ENCODE measurements at regions not wholly inside any gene's neighbourhood (a gene's known extent, or its start where the extent isn't known, plus 50 kb on each side); places are given as distances from the start of the nearest gene placed in this dataset.

GRCh38 chr15:94691169-94691568 lies 459.8 kb downstream of the MCTP2 start:
- no peaks in the 10 kb centered on the region for H4K20me1 ChIP-seq (ENCODE audit: control insufficient read depth, insufficient read depth, low read depth, low read length)
- no peak overlapping the region for H3K4me3 ChIP-seq (ENCODE audit: low read length)
- no peaks in the 10 kb centered on the region for H3F3A ChIP-seq (ENCODE audit: control insufficient read depth, insufficient read depth)
- no peaks in the 10 kb centered on the region for H3K9me2 ChIP-seq (replicated peaks; ENCODE audit: control insufficient read depth, low read length)
- TF ChIP-seq CTCF (IDR thresholded peaks at IDR 0.05; ENCODE audit: low read depth, low read length, poor library complexity, severe bottlenecking), result no peak
- no peak for TF ChIP-seq EZH2phosphoT487 (IDR thresholded peaks at IDR 0.05; ENCODE audit: borderline replicate concordance, low read length)
- H3K27ac ChIP-seq (ENCODE audit: low read depth, low read length), result no peak overlapping the region
- 0 out of 2 replicates have a peak, but pooled peaks cover 2% of the 10 kb centered on the region for H3K27me3 ChIP-seq (ENCODE audit: control insufficient read depth, low read length)
- no peak overlapping the region for H3K4me2 ChIP-seq (ENCODE audit: low read length)
- H3K9me3 ChIP-seq (ENCODE audit: control insufficient read depth, insufficient read depth, low read length), result no peaks in the 10 kb centered on the region
- H3K79me2 ChIP-seq (ENCODE audit: control insufficient read depth, low read length), result no peaks in the 10 kb centered on the region
- H3K4me1 ChIP-seq (ENCODE audit: control insufficient read depth, low read length), result no peaks in the 10 kb centered on the region
- H3K36me3 ChIP-seq (ENCODE audit: control insufficient read depth, low read length), result no peaks in the 10 kb centered on the region

- H4K20me1 ChIP-seq (ENCODE audit: control insufficient read depth, insufficient read depth, low read depth, low read length), result no peaks in the 10 kb centered on the region
- H3K36me3 ChIP-seq (ENCODE audit: control insufficient read depth, low read length), result no peaks in the 10 kb centered on the region
- no peaks in the 10 kb centered on the region for H3K9me3 ChIP-seq (ENCODE audit: control insufficient read depth, insufficient read depth, low read length)
- 0 out of 2 replicates have a peak, but pooled peaks cover 2% of the 10 kb centered on the region for H3K27me3 ChIP-seq (ENCODE audit: control insufficient read depth, low read length)
- no peak overlapping the region for H3K27ac ChIP-seq (ENCODE audit: low read depth, low read length)
- H3F3A ChIP-seq (ENCODE audit: control insufficient read depth, insufficient read depth), result no peaks in the 10 kb centered on the region
- H3K79me2 ChIP-seq (ENCODE audit: control insufficient read depth, low read length), result no peaks in the 10 kb centered on the region
- no peak overlapping the region for H3K4me2 ChIP-seq (ENCODE audit: low read length)
- no peaks in the 10 kb centered on the region for H3K4me1 ChIP-seq (ENCODE audit: control insufficient read depth, low read length)
- H3K9me2 ChIP-seq (replicated peaks; ENCODE audit: control insufficient read depth, low read length), result no peaks in the 10 kb centered on the region
- H3K4me3 ChIP-seq (ENCODE audit: low read length), result no peak overlapping the region
- TF ChIP-seq EZH2phosphoT487 (IDR thresholded peaks at IDR 0.05; ENCODE audit: borderline replicate concordance, low read length) (no peak), CTCF (IDR thresholded peaks at IDR 0.05; ENCODE audit: low read depth, low read length, poor library complexity, severe bottlenecking) (no peak)
These were observed 461.3 kb downstream of the MCTP2 start for GRCh38 chr15:94692710-94693109.

DNA sequence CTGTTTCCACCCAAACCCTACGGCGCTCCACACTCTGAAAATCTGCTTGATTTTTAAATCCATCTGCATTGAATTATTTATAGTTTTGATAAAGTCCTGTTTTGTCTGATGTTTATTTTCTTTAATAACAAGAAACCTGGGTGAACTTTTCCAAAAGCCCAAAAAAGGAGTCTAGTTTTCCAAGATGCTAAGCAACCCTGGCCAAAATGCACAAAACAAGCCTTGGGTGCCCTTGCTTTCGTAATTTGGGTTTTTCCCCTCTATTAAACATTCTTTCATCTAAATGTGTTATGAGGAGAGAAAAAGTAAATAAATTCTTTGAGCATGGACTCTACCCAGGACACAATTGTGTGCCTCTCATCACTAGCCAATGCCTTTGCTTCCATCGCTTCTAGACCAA lies 468.9 kb downstream of the MCTP2 start:
- Histone ChIP-seq H3K79me2 (ENCODE audit: control insufficient read depth, low read length) (no peaks in the 10 kb centered on the region), H3F3A (ENCODE audit: control insufficient read depth, insufficient read depth) (no peaks in the 10 kb centered on the region), H4K20me1 (ENCODE audit: control insufficient read depth, insufficient read depth, low read depth, low read length) (no peaks in the 10 kb centered on the region), H3K27me3 (ENCODE audit: control insufficient read depth, low read length) (no peaks in the 10 kb centered on the region), H3K9me2 (replicated peaks; ENCODE audit: control insufficient read depth, low read length) (no peaks in the 10 kb centered on the region), H3K4me2 (ENCODE audit: low read length) (no peak overlapping the region), H3K27ac (ENCODE audit: low read depth, low read length) (no peak overlapping the region), H3K9me3 (ENCODE audit: control insufficient read depth, insufficient read depth, low read length) (no peaks in the 10 kb centered on the region), H3K36me3 (ENCODE audit: control insufficient read depth, low read length) (no peaks in the 10 kb centered on the region), H3K4me3 (ENCODE audit: low read length) (no peak overlapping the region), H3K4me1 (ENCODE audit: control insufficient read depth, low read length) (no peaks in the 10 kb centered on the region)
- TF ChIP-seq EZH2phosphoT487 (IDR thresholded peaks at IDR 0.05; ENCODE audit: borderline replicate concordance, low read length), result no peak
- TF ChIP-seq CTCF (IDR thresholded peaks at IDR 0.05; ENCODE audit: low read depth, low read length, poor library complexity, severe bottlenecking), result no peak

Data from DOHH2 (cell line).